ENCODE measurements at regions not wholly inside any gene's neighbourhood (a gene's known extent, or its start where the extent isn't known, plus 50 kb on each side); places are given as distances from the start of the nearest gene placed in this dataset.

GRCh38 chr15:69973102-69973714, 124.5 kb downstream of the TLE3 start:
- Histone ChIP-seq H3K36me3 (ENCODE audit: low read depth) (no peaks in the 10 kb centered on the region), H3K4me1 (ENCODE audit: low read depth) (no peaks in the 10 kb centered on the region), H3K9me3 (no peaks in the 10 kb centered on the region), H3K4me3 (no peak overlapping the region)
- peak; percentile 69 for ATAC-seq
- DNase-seq, result peak in 1 of 3 donors; percentile 28
- intact Hi-C loops (cut with DNase I, micrococcal nuclease), result no loop called here
- no peak for TF ChIP-seq CTCF (IDR thresholded peaks at IDR 0.05)

GRCh38 chr15:69973880-69974279, 123.8 kb downstream of the TLE3 start:
- H3K4me3 ChIP-seq, result no peak overlapping the region
- H3K9me3 ChIP-seq, result no peaks in the 10 kb centered on the region
- intact Hi-C loops (cut with DNase I, micrococcal nuclease), result no loop called here
- DNase-seq (no peak), ATAC-seq (no peak)
- H3K36me3 ChIP-seq (ENCODE audit: low read depth), result no peaks in the 10 kb centered on the region
- no peak for TF ChIP-seq CTCF (IDR thresholded peaks at IDR 0.05)
- H3K4me1 ChIP-seq (ENCODE audit: low read depth), result no peaks in the 10 kb centered on the region

- no peak for TF ChIP-seq CTCF (IDR thresholded peaks at IDR 0.05)
- Histone ChIP-seq H3K4me1 (ENCODE audit: low read depth) (no peaks in the 10 kb centered on the region), H3K36me3 (ENCODE audit: low read depth) (no peaks in the 10 kb centered on the region), H3K9me3 (no peaks in the 10 kb centered on the region), H3K4me3 (no peak overlapping the region)
- no peak for ATAC-seq
- DNase-seq, result no peak
- intact Hi-C loops (cut with DNase I, micrococcal nuclease), result no loop called here
Measured at GRCh38 chr15:69974321-69974720, 123.4 kb downstream of the TLE3 start.

GRCh38 chr15:69976366-69976994, 121.2 kb downstream of the TLE3 start:
- Histone ChIP-seq H3K4me1 (ENCODE audit: low read depth) (no peaks in the 10 kb centered on the region), H3K4me3 (no peak overlapping the region), H3K9me3 (no peaks in the 10 kb centered on the region), H3K36me3 (ENCODE audit: low read depth) (no peaks in the 10 kb centered on the region)
- no peak for TF ChIP-seq CTCF (IDR thresholded peaks at IDR 0.05)
- intact Hi-C loops (cut with DNase I, micrococcal nuclease), result no loop called here
- ATAC-seq, result peak; percentile 23
- DNase-seq, result peak in 1 of 3 donors; percentile 83

- no peaks in the 10 kb centered on the region for H3K36me3 ChIP-seq (ENCODE audit: low read depth)
- TF ChIP-seq CTCF (IDR thresholded peaks at IDR 0.05), result no peak
- no peaks in the 10 kb centered on the region for H3K4me1 ChIP-seq (ENCODE audit: low read depth)
- ATAC-seq, result no peak
- no peak for DNase-seq
- H3K9me3 ChIP-seq, result no peaks in the 10 kb centered on the region
- intact Hi-C loops (cut with DNase I, micrococcal nuclease), result no loop called here
- H3K4me3 ChIP-seq, result no peak overlapping the region
Measured at GRCh38 chr15:69978603-69979002, 119.1 kb downstream of the TLE3 start.

Measured in mucosa of descending colon (tissue), 3 donors.